HTERT RPE-1 (cell line): ENCODE measurements at regions not wholly inside any gene's neighbourhood (a gene's known extent, or its start where the extent isn't known, plus 50 kb on each side); places are given as distances from the start of the nearest gene placed in this dataset.
"Not testable (repeated sequence)": the region's sequence is repeated elsewhere in the genome, so short reads cannot be mapped to it uniquely, and the experiment has no call there.

ENCODE experiments used
- in situ Hi-C: fragments of 300-500 bp; cut with MboI; formaldehyde crosslinking; loops from 4 replicates; pipeline ENCODE4 v1.14.3; 2020; ENCODE audit warnings: low sequenced_read_pairs

- in situ Hi-C loops, result no loop called here
Observed at GRCh38 chr4:55028196-55028595, 97.2 kb downstream of the KDR start.

GRCh38 chr4:55027596-55027995, 97.8 kb downstream of the KDR start:
- in situ Hi-C loops, result no loop called here

DNA sequence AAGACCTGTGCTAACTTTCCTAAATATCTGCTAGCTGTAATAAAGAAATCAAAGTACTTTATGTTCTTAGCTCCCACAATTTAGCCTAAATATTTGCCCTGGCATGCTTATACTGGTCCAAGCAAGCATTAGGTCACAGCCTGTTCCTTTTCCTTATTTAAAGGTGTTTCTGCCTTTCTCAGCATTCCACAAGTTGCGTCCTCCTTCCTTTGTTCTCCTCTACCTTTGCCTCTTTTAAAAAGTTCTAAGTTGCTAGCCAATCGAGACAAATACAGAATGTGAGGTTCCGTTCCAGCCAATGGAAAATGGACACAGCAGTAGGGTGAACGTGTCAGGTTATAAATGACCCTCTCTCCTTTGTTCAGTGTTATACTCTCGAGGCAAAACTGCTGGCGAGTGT, 99.9 kb downstream of the KDR start:
- in situ Hi-C loops, result not testable (repeated sequence)

GRCh38 chr4:55023030-55023429, 102.4 kb downstream of the KDR start:
- in situ Hi-C loops, result loop anchor here (25.0 kb wide), 1 partner anchor 314 kb away; the partner anchor contains the start of gene SRD5A3

DNA sequence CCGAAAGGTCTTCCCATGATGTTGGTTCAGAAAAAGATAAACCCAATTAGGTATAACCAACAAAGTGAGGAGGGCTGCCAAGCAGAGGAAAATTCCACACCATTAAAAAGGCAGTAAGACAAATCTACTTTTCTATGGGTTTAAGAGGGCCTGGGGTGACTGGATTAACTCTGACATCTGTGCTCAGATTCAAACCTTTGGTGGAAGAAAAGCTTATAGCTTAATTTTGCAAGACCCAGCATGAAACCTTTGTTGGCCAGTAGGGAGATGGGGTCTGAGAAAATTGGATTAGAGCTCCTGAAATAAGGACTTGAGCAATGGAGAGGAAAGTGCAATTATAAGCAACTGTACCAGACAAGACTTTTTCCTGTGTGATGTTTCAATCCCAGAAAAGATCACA, 104.2 kb downstream of the KDR start:
- in situ Hi-C loops, result loop anchor here (25.0 kb wide), 1 partner anchor 316 kb away; the partner anchor contains the start of gene SRD5A3

DNA sequence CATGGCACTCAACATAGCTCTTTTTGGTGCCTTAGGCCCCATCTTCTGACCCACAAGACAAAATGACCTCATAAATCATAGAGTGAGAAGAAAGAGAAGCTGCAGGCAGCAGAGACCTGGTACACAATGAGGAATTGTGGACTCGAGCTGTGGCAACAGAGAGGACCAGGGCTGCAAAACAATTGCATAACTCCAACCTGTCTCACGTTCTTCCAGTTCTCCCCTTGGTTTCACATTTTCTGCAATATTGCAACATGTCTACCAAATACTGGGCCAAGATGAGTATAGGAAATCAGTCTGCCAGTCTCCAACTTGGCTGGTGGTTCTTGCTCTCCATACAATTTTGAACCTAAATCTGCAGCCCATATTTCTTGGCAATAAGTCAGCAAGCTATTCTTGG, 105.3 kb downstream of the KDR start:
- in situ Hi-C loops, result loop anchor here (25.0 kb wide), 1 partner anchor 317 kb away; the partner anchor contains the start of gene SRD5A3

GRCh38 chr4:55018978-55019377, 106.4 kb downstream of the KDR start:
- in situ Hi-C loops, result loop anchor here (25.0 kb wide), 1 partner anchor 318 kb away; the partner anchor contains the start of gene SRD5A3

- in situ Hi-C loops, result loop anchor here (25.0 kb wide), 1 partner anchor 319 kb away; the partner anchor contains the start of gene SRD5A3
Observed at GRCh38 chr4:55018521-55018920, 106.9 kb downstream of the KDR start.

DNA sequence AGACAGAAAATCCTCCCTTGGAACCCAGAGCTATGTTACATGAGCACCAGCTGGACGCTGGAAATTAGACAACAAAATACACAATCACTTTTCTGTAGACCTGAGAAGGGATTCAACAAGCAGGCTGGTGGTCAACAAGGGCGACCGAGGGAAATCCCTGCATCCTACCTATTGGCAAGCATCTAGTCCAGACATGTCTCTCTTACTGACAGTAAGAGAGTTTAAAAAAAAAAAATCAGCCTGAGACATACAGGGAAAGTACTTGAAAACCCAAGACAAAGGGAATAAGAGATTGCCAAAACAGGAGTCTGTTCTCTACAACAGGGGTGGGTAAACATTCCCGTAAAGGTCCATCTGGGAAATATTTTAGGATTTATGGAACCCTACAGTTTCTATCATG, 108.0 kb downstream of the KDR start:
- in situ Hi-C loops, result loop anchor here (25.0 kb wide), 1 partner anchor 320 kb away; the partner anchor contains the start of gene SRD5A3

- in situ Hi-C loops, result loop anchor here (25.0 kb wide), 1 partner anchor 321 kb away; the partner anchor contains the start of gene SRD5A3
Observed at GRCh38 chr4:55016131-55016530, 109.3 kb downstream of the KDR start.

DNA sequence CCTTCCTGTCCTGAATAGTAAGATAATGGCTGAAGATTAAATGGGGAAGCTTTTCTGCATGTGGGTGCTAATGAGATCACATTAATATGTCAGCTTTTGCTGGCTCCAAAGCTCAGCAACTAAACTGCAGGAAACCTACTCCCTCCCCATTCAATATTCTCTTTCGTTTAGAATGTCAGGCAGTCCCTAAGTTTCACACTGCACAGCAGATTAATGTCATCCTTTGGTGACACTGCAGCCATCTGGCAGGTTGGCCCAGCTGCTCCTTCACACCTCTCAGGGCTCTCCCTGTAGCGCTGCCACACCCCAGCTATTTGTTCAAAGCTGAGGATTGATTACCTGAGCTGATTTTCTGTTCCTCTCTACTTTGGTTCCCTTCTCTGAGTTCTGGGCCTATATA, 110.5 kb downstream of the KDR start:
- in situ Hi-C loops, result loop anchor here (25.0 kb wide), 1 partner anchor 322 kb away; the partner anchor contains the start of gene SRD5A3

DNA sequence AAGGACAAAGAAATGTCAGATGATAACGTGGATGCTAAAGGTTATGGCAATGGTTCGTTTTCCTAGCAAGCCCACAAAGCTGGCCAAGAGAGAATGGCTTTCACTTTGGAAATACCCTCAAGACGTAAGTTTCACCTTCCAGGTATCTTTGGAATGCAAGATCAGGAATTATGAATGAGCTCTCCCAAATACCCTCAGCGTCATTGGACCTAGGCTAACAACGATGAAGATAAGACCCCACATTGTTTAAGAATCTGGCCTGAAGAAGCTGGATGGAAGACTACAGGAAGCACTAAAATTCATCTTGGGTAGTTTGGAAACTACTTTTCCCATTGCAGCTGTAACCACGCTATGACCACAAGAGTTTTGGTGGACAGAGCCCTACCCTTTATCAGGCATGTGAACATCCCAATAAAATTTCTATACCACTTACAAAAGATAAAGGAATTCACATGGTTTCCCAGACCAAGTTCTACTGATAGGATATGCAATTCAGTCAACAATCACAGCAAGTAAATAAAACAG, 111.9 kb downstream of the KDR start:
- in situ Hi-C loops, result loop anchor here (25.0 kb wide), 1 partner anchor 324 kb away; the partner anchor contains the start of gene SRD5A3

- in situ Hi-C loops, result loop anchor here (25.0 kb wide), 1 partner anchor 325 kb away; the partner anchor contains the start of gene SRD5A3
Observed at GRCh38 chr4:55012363-55013230, 112.8 kb downstream of the KDR start.

- in situ Hi-C loops, result loop anchor here (25.0 kb wide), 1 partner anchor 326 kb away; the partner anchor contains the start of gene SRD5A3
Observed at GRCh38 chr4:55011761-55012160, 113.6 kb downstream of the KDR start.

DNA sequence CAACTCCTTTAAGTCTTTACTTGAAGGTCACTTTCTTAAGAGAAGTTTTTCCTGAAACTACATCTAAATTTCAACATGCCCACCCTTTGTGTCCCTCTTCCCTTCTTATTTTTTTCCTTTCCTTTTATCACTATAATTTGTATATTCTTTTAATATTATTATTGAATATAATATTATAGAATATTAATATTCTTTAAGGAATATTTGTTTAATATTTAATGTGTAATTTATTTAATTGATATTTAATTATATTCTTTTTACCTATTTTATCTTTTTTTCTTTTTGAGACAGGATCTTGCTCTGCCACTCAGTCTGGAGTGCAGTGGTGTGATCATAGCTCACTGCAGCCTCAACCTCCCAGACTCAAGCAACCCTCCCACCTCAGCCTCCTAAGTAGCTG, 114.8 kb downstream of the KDR start:
- in situ Hi-C loops, result loop anchor here (25.0 kb wide), 1 partner anchor 327 kb away; the partner anchor contains the start of gene SRD5A3

DNA sequence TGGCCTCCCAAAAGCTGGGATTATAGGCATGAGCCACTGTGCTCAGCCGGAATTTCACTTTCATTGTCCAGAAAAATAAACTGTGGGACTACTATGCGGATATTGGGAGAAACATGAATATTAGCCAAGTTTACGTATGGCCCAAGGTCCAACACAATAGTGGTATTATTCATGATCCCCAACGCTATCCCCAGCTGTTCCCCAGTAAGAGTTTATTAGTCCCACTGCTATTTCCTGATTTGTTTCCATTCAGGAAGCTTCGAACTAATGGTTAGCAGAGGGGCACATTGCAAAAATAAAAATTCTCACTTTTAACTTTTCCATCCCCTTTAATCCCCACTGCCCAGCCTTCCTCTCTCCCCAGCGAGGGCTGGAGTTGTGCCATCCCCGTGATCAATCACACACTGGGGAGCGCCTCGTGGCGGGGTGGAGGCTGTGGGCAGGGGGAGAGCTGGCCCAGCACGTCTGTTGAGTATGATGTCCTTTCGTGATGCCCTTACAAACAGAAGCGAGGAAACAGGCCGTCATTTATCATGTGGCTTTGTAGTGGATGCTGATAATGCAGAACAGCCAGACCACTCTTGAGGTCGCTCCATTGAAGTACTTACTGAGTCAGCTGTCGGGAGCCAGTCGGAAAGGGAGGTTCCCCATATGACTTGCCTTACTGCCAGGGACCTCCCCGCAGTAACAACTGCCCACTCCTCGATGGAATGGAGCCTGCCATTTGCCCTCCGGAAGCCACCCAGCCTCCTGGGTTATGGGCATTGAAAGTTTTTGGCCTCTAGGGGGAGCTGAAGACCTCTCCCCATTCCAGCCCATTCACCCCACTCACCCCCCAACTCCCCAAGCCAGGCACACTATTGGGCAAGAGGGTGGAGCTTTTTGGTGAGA, 117.0 kb downstream of the KDR start:
- in situ Hi-C loops, result loop anchor here (25.0 kb wide), 1 partner anchor 329 kb away; the partner anchor contains the start of gene SRD5A3

GRCh38 chr4:55005910-55006309, 119.5 kb downstream of the KDR start:
- in situ Hi-C loops, result loop anchor here (25.0 kb wide), 1 partner anchor 331 kb away; the partner anchor contains the start of gene SRD5A3

DNA sequence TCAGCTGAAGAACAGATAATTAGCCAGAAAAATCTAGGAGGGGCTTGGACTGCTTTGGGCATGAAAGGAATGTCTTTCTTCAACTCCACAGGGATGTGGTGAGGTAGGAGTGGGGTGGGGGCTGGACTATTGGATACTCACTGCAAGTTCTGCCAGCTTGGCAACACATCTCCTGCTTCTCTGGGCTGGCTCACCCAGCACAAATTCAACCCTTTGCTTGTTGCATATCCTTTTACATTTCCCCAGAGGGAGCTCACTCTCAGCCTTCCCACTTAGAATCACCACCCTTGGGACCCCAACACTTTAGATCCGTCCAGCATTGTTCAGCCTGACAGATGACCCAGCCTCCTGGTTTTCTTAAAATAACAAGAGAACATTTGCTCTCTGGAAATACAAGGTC, 120.6 kb downstream of the KDR start:
- in situ Hi-C loops, result loop anchor here (25.0 kb wide), 1 partner anchor 332 kb away; the partner anchor contains the start of gene SRD5A3

GRCh38 chr4:55002431-55002830, 123.0 kb downstream of the KDR start:
- in situ Hi-C loops, result loop anchor here (25.0 kb wide), 1 partner anchor 335 kb away; the partner anchor contains the start of gene SRD5A3

GRCh38 chr4:55001538-55001937, 123.9 kb downstream of the KDR start:
- in situ Hi-C loops, result loop anchor here (25.0 kb wide), 1 partner anchor 336 kb away; the partner anchor contains the start of gene SRD5A3
